Caco-2 (cell line): ENCODE measurements at regions not wholly inside any gene's neighbourhood (a gene's known extent, or its start where the extent isn't known, plus 50 kb on each side); places are given as distances from the start of the nearest gene placed in this dataset.
"Not testable (repeated sequence)": the region's sequence is repeated elsewhere in the genome, so short reads cannot be mapped to it uniquely, and the experiment has no call there.

ENCODE experiments used
- BruUV-seq: library from RNA; stranded (reverse); fragments of 400-500 nt; replicated peaks from 2 replicates; lab custom pipeline; 2021; lab: Mats Ljungman, UMichigan
- CTCF ChIA-PET: fragments of 300-600 bp; sonication (Branson Sonifier 250); formaldehyde crosslinking; loops from one replicate; lab custom pipeline; 2022; ENCODE audit warnings: antibody characterized with exemption; lab: Charles Lee
- POLR2A ChIA-PET: fragments of 300-600 bp; sonication (Branson Sonifier 250); formaldehyde crosslinking; loops from one replicate; lab custom pipeline; 2022; ENCODE audit warnings: antibody characterized with exemption; lab: Charles Lee
- DNase-seq, 2 experiments: peaks; one replicate each; pipeline versions ENCODE4 v3.0.0 to v3.0.0-alpha.2; 2020 to 2022
- H3K27me3 ChIP-seq: replicated peaks from 2 replicates; pipeline ENCODE4 v1.6.0; 2011; ENCODE audit warnings: low read length; ENCODE audit not compliant: control insufficient read depth, insufficient read depth
- H3K36me3 ChIP-seq: 2 replicates; pipeline ENCODE4 v1.5.1; 2011; ENCODE audit warnings: low read length; ENCODE audit not compliant: control insufficient read depth, insufficient read depth
- H3K4me1 ChIP-seq: fragments of 250-450 bp; sonication (Bioruptor Pico); 2 replicates; pipeline ENCODE4 v1.5.1; 2020; ENCODE audit warnings: mild to moderate bottlenecking
- H3K4me3 ChIP-seq: 2 replicates; pipeline ENCODE4 v1.5.1; 2011; ENCODE audit warnings: low read depth, mild to moderate bottlenecking, control low read depth, low read length
- H3K9me3 ChIP-seq: fragments of 250-450 bp; sonication (Bioruptor Pico); 2 replicates; pipeline ENCODE4 v1.5.1; 2020; ENCODE audit warnings: mild to moderate bottlenecking, moderate library complexity
- H3K27ac Mint-ChIP-seq: one replicate; pipeline ENCODE4 v1.8.0; 2022; ENCODE audit warnings: mixed read lengths; ENCODE audit not compliant: unreplicated experiment
- H3K27me3 Mint-ChIP-seq: one replicate; pipeline ENCODE4 v1.8.0; 2022; ENCODE audit warnings: mixed read lengths; ENCODE audit not compliant: insufficient read depth, unreplicated experiment
- H3K36me3 Mint-ChIP-seq: one replicate; pipeline ENCODE4 v1.8.0; 2022; ENCODE audit warnings: mild to moderate bottlenecking, mixed read lengths; ENCODE audit not compliant: insufficient read depth, unreplicated experiment
- H3K4me1 Mint-ChIP-seq: one replicate; pipeline ENCODE4 v1.8.0; 2022; ENCODE audit warnings: low read depth, mixed read lengths; ENCODE audit not compliant: unreplicated experiment
- H3K4me3 Mint-ChIP-seq: one replicate; pipeline ENCODE4 v1.8.0; 2022; ENCODE audit warnings: mild to moderate bottlenecking, moderate library complexity, mixed read lengths; ENCODE audit not compliant: unreplicated experiment
- H3K9me3 Mint-ChIP-seq: one replicate; pipeline ENCODE4 v1.8.0; 2022; ENCODE audit warnings: mixed read lengths; ENCODE audit not compliant: unreplicated experiment
- CTCF ChIP-seq, 2 experiments: fragments of 200-600 bp in 1 of 2; IDR thresholded peaks; 1 replicate in 1 of 2; 2 replicates in 1 of 2; pipeline versions ENCODE4 v1.5.1 to v1.8.0; 2011 to 2022; ENCODE audit warnings: antibody characterized with exemption in 1 of 2, control low read depth in 1 of 2, inconsistent platforms in 1 of 2, low read depth in 1 of 2, low read length in 1 of 2, mild to moderate bottlenecking in 1 of 2, moderate library complexity in 1 of 2; ENCODE audit not compliant: insufficient read depth in 1 of 2, severe bottlenecking in 1 of 2, unreplicated experiment in 1 of 2
- intact Hi-C: fragments of 100-400 bp; cut with micrococcal nuclease; formaldehyde crosslinking; loops from one replicate; pipeline ENCODE4 v1.10.0; 2022; ENCODE audit not compliant: unreplicated experiment

- intact Hi-C loops, result no loop called here
- Histone ChIP-seq H3K27me3 (no peaks in the 10 kb centered on the region), H3K4me3 (no peak overlapping the region), H3K9me3 (no peaks in the 10 kb centered on the region), H3K4me1 (no peaks in the 10 kb centered on the region), H3K36me3 (no peaks in the 10 kb centered on the region)
- Mint-ChIP-seq H3K4me1 (no peaks in the 10 kb centered on the region), H3K9me3 (peaks cover 2% of the 10 kb centered on the region), H3K36me3 (no peaks in the 10 kb centered on the region), H3K4me3 (no peak overlapping the region), H3K27ac (no peak overlapping the region), H3K27me3 (peaks cover 2% of the 10 kb centered on the region)
- BruUV-seq, result no TSS peak
- ChIA-PET CTCF (no interaction called here), POLR2A (no interaction called here)
- no peak for DNase-seq
- no peak for TF ChIP-seq CTCF (IDR thresholded peaks at IDR 0.05; ENCODE audit: insufficient read depth in 1 of 2, low read depth in 1 of 2, low read length in 1 of 2, severe bottlenecking in 1 of 2, unreplicated experiment in 1 of 2)
Observed at GRCh38 chr12:46065412-46066166, 75.2 kb upstream of the SCAF11 start.

- peaks cover 13% of the 10 kb centered on the region for H3K9me3 Mint-ChIP-seq
- H3K36me3 Mint-ChIP-seq, result no peaks in the 10 kb centered on the region
- peaks cover 8% of the 10 kb centered on the region for H3K9me3 ChIP-seq
- DNase-seq, result no peak
- BruUV-seq, result no TSS peak
- no peaks in the 10 kb centered on the region for H3K4me1 Mint-ChIP-seq
- ChIA-PET CTCF (no interaction called here), POLR2A (no interaction called here)
- H3K36me3 ChIP-seq, result no peaks in the 10 kb centered on the region
- H3K4me1 ChIP-seq, result no peaks in the 10 kb centered on the region
- peaks cover 2% of the 10 kb centered on the region for H3K27me3 Mint-ChIP-seq
- H3K27ac Mint-ChIP-seq, result no peak overlapping the region
- intact Hi-C loops, result no loop called here
- no peak overlapping the region for H3K4me3 ChIP-seq
- no peaks in the 10 kb centered on the region for H3K27me3 ChIP-seq
- H3K4me3 Mint-ChIP-seq, result no peak overlapping the region
- TF ChIP-seq CTCF (IDR thresholded peaks at IDR 0.05; ENCODE audit: insufficient read depth in 1 of 2, low read depth in 1 of 2, low read length in 1 of 2, severe bottlenecking in 1 of 2, unreplicated experiment in 1 of 2), result no peak
Observed at GRCh38 chr12:46064548-46064947, 74.2 kb upstream of the SCAF11 start.

- H3K4me3 ChIP-seq, H3K36me3 ChIP-seq, H3K27ac Mint-ChIP-seq, DNase-seq, BruUV-seq, H3K4me1 Mint-ChIP-seq, intact Hi-C loops, H3K27me3 ChIP-seq, H3K4me3 Mint-ChIP-seq, H3K36me3 Mint-ChIP-seq, POLR2A ChIA-PET, CTCF ChIA-PET, H3K27me3 Mint-ChIP-seq, H3K4me1 ChIP-seq: not testable (repeated sequence)
- H3K9me3 Mint-ChIP-seq, result peaks cover 37% of the 10 kb centered on the region
- H3K9me3 ChIP-seq, result peaks cover 32% of the 10 kb centered on the region
Observed at GRCh38 chr12:46058697-46059096, 68.3 kb upstream of the SCAF11 start.
